ENCODE measurements at regions not wholly inside any gene's neighbourhood (a gene's known extent, or its start where the extent isn't known, plus 50 kb on each side); places are given as distances from the start of the nearest gene placed in this dataset.

DNA sequence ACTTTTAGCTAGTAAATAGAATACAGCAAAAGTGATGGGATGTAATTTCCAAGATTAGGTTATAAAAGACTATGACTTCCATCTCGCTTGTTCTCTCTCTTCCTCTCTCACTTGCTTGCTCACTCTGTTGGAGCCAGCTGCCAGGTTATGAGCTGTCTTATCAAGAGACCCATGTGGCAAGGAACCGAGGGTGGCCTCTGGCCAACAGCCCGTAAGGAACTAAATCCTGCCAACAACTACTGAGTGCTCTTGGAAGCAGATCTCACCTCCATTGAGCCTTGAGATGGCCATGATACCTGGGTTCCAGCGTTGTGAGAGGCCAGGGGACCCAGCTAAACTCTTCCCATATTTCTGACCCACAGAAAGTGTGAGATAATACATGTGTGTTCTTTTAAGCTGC, 636.1 kb downstream of the ACTL7B start:
- TF ChIP-seq, protein P1, sequence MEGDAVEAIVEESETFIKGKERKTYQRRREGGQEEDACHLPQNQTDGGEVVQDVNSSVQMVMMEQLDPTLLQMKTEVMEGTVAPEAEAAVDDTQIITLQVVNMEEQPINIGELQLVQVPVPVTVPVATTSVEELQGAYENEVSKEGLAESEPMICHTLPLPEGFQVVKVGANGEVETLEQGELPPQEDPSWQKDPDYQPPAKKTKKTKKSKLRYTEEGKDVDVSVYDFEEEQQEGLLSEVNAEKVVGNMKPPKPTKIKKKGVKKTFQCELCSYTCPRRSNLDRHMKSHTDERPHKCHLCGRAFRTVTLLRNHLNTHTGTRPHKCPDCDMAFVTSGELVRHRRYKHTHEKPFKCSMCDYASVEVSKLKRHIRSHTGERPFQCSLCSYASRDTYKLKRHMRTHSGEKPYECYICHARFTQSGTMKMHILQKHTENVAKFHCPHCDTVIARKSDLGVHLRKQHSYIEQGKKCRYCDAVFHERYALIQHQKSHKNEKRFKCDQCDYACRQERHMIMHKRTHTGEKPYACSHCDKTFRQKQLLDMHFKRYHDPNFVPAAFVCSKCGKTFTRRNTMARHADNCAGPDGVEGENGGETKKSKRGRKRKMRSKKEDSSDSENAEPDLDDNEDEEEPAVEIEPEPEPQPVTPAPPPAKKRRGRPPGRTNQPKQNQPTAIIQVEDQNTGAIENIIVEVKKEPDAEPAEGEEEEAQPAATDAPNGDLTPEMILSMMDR (conservative IDR thresholded peaks at IDR 0.05; ENCODE audit: low read length) = no peak
- no peak for TF ChIP-seq EZH2phosphoT487 (IDR thresholded peaks at IDR 0.05; ENCODE audit: borderline replicate concordance)

All from Loucy (cell line).